NB4 (cell line): ENCODE measurements at regions not wholly inside any gene's neighbourhood (a gene's known extent, or its start where the extent isn't known, plus 50 kb on each side); places are given as distances from the start of the nearest gene placed in this dataset.

Source experiments
- DNase-seq: peaks from one replicate; pipeline ENCODE4 v3.0.0; 2010; ENCODE audit warnings: low read depth
- H3K4me3 ChIP-seq: one replicate; pipeline ENCODE4 v1.5.1; 2011; ENCODE audit warnings: mild to moderate bottlenecking, low read depth, low read length, moderate library complexity
- MYC ChIP-seq: IDR thresholded peaks from 2 replicates; pipeline ENCODE4 v1.6.1; 2011; ENCODE audit warnings: low read depth, low read length
- POLR2A ChIP-seq: IDR thresholded peaks from 2 replicates; pipeline ENCODE4 v1.6.1; 2011; ENCODE audit warnings: mild to moderate bottlenecking; ENCODE audit not compliant: insufficient read length; ENCODE audit errors: extremely low read depth
- TF ChIP-seq, protein P1 (sequence below): IDR thresholded peaks from 2 replicates; pipeline ENCODE4 v1.6.1; 2011; ENCODE audit warnings: low read depth, low read length
- TF ChIP-seq, protein P2 (sequence below): IDR thresholded peaks from one replicate; pipeline ENCODE4 v1.5.1; 2012; ENCODE audit warnings: low read depth, low read length

DNA sequence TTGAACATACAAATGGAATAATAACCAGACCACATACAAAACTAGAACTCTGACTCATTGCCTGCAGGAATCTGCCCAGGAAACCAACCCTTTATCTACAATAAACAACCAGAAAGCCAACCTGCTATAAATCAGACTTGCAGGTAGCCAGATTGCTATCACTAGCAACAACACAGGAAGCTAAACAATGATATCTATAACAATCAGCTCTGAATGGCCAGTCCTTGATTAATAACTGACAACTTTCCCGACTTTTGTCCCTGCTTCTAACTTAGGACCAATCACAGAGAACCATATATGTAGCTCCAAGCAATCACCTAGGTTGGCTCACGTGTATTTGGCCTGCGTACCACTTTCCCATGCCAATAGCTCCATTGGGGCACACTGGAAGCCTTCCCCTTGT lies 470.8 kb downstream of the RIT2 start:
- no peak for TF ChIP-seq MYC
- no peak for TF ChIP-seq POLR2A
- TF ChIP-seq, protein P1, sequence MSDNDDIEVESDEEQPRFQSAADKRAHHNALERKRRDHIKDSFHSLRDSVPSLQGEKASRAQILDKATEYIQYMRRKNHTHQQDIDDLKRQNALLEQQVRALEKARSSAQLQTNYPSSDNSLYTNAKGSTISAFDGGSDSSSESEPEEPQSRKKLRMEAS, result no peak
- TF ChIP-seq, protein P2, sequence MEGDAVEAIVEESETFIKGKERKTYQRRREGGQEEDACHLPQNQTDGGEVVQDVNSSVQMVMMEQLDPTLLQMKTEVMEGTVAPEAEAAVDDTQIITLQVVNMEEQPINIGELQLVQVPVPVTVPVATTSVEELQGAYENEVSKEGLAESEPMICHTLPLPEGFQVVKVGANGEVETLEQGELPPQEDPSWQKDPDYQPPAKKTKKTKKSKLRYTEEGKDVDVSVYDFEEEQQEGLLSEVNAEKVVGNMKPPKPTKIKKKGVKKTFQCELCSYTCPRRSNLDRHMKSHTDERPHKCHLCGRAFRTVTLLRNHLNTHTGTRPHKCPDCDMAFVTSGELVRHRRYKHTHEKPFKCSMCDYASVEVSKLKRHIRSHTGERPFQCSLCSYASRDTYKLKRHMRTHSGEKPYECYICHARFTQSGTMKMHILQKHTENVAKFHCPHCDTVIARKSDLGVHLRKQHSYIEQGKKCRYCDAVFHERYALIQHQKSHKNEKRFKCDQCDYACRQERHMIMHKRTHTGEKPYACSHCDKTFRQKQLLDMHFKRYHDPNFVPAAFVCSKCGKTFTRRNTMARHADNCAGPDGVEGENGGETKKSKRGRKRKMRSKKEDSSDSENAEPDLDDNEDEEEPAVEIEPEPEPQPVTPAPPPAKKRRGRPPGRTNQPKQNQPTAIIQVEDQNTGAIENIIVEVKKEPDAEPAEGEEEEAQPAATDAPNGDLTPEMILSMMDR, result no peak
- DNase-seq, result no peak

GRCh38 chr18:42649331-42650035 lies 466.0 kb downstream of the RIT2 start:
- DNase-seq, result no peak
- no peak overlapping the region for H3K4me3 ChIP-seq
- TF ChIP-seq MYC (no peak), POLR2A (no peak)
- TF ChIP-seq, protein P1, result no peak
- TF ChIP-seq, protein P2, result no peak

More for the DNA sequence above, 470.8 kb downstream of the RIT2 start:
- no peak overlapping the region for H3K4me3 ChIP-seq

DNA sequence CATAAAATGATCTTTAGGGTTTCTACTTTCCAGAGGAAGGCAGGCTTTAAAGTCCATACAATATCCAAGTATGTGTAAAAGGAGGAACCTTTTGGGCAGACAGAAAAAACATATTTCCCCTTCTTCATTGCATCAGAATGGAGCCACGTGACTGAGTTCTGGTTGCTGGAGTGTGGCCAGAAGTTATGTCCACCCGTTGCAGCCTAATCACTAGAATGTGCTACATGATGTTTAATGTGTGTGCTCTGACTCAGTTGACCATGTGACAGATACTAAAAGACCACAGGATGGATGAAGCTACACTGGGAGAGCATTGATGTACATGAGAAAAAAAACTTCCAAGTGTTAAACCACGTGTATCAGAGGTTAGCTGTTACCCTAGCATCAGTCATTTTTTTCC lies 460.9 kb downstream of the RIT2 start:
- DNase-seq, result peak; percentile 8
- no peak overlapping the region for H3K4me3 ChIP-seq

DNA sequence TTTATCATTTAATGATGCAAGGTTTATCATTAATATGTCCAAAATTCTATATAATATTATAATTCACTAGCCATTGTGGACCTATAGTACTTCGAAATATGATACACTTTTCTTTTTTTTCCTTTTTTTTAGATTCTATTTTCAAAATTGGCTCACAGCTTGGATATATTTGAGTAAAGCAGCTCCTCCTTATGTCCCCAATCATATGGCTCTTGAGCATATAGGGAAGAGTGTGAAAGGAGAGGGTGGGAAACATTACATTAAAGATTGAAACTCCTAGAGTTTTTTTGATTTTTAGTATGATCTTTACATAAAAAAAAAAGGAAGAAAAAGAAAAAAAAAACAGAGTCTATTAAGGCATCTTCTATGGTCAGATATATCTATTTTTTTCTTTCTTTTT lies 457.9 kb downstream of the RIT2 start:
- TF ChIP-seq POLR2A (no peak), MYC (no peak)
- TF ChIP-seq, protein P2, result no peak
- TF ChIP-seq, protein P1, result no peak
- DNase-seq, result no peak
- H3K4me3 ChIP-seq, result no peak overlapping the region

More for the DNA sequence above, 460.9 kb downstream of the RIT2 start:
- TF ChIP-seq, protein P1, result peak; percentile 60
- TF ChIP-seq MYC, result no peak

DNA sequence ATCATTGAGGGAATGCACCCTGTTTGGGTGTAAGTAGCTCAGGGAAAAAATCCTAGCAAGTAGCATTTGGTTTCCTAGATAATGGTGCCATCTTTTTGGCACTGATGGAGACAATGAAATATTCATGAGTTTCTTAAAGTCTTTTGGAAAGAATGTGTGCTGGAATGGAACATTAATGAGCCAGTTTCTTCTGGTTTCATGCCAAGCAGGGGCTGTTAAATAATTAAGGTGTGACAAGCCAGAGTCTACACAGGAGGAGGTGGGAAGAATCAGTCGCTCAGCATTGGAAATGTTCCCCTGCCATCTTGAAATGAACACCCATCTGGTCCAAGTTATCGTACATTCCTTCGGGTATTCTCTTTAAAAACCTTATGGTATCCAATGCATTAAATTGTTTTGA lies 457.3 kb downstream of the RIT2 start:
- H3K4me3 ChIP-seq, result no peak overlapping the region
- no peak for DNase-seq
- TF ChIP-seq POLR2A, result no peak
- TF ChIP-seq, protein P1, result no peak
- TF ChIP-seq, protein P2, result no peak

DNA sequence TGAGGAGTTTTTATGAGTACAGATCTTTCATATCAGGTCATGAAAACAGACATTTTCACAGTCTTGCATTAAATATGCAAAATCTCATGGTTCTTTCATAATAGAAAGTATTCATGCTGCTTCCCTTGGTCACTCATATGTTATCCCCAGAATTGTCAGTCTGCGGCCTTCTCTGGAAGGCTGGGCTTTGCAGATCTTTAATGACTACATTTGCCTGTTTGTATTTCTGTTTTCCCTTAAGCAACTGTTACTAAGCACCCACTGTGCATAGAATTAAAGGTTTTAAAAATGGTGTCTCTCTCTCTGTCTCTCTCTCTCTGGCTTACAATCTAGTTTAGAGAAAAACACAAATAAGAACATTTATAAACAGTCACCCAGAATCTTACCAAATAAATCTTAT lies 456.3 kb downstream of the RIT2 start:
- H3K4me3 ChIP-seq, result no peak overlapping the region
- DNase-seq, result no peak
- TF ChIP-seq, protein P2, result no peak
- TF ChIP-seq POLR2A (no peak), MYC (no peak)
- TF ChIP-seq, protein P1, result no peak
